Central memory CD8-positive, alpha-beta T cell (primary cell): ENCODE measurements at regions not wholly inside any gene's neighbourhood (a gene's known extent, or its start where the extent isn't known, plus 50 kb on each side); places are given as distances from the start of the nearest gene placed in this dataset.

ENCODE experiments used
- ATAC-seq: fragments of 150-1000 bp; cut with Tn5 transposase; replicated peaks from 2 replicates; pipeline ENCODE4 v1.10.0; 2022; ENCODE audit warnings: mild to moderate bottlenecking, moderate FRiP score, moderate number of reproducible peaks; ENCODE audit not compliant: poor library complexity, severe bottlenecking; ENCODE audit errors: extremely low read depth
- DNase-seq, 2 donors: peaks; one replicate each; pipeline ENCODE4 v3.0.0; 2021; ENCODE audit warnings: low spot score in 2 of 2
- H3K27ac Mint-ChIP-seq: one replicate; pipeline ENCODE4 v1.8.0; 2022; ENCODE audit warnings: low read depth, mild to moderate bottlenecking, moderate library complexity, mixed read lengths
- H3K27me3 Mint-ChIP-seq: one replicate; pipeline ENCODE4 v1.8.0; 2022; ENCODE audit warnings: mixed read lengths
- H3K36me3 Mint-ChIP-seq: one replicate; pipeline ENCODE4 v1.8.0; 2022; ENCODE audit warnings: mild to moderate bottlenecking, moderate library complexity, mixed read lengths; ENCODE audit not compliant: insufficient read depth
- H3K4me1 Mint-ChIP-seq: one replicate; pipeline ENCODE4 v1.8.0; 2022; ENCODE audit warnings: mixed read lengths
- H3K4me3 Mint-ChIP-seq: one replicate; pipeline ENCODE4 v1.8.0; 2022; ENCODE audit warnings: mild to moderate bottlenecking, moderate library complexity, mixed read lengths
- H3K9me3 Mint-ChIP-seq: one replicate; pipeline ENCODE4 v1.8.0; 2022; ENCODE audit warnings: mixed read lengths

DNA sequence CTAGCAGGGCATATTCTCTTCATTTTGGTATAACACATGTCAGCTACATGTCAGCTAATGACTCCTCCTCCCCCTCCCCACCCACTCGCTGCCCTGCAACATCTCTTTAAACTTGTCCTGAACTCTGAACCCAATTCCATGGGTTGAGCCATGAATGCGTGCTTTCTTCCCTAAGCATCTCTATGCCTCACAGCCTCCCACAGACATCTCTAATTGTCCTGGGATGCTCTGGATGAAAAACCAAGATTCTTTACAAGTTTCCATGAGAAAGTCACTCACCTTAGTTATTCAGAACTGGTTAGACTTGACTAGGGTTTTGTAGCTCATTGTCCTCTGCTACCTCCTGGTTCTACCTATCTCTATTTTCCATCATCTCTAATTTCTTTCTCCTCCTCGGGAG is 629.1 kb downstream of the TBL1XR1 start:
- no peaks in the 10 kb centered on the region for H3K27me3 Mint-ChIP-seq
- peaks cover 5% of the 10 kb centered on the region for H3K9me3 Mint-ChIP-seq
- no peak overlapping the region for H3K4me3 Mint-ChIP-seq
- H3K36me3 Mint-ChIP-seq = no peaks in the 10 kb centered on the region
- no peak overlapping the region for H3K27ac Mint-ChIP-seq
- no peaks in the 10 kb centered on the region for H3K4me1 Mint-ChIP-seq
- ATAC-seq (no peak), DNase-seq (no peak)

DNA sequence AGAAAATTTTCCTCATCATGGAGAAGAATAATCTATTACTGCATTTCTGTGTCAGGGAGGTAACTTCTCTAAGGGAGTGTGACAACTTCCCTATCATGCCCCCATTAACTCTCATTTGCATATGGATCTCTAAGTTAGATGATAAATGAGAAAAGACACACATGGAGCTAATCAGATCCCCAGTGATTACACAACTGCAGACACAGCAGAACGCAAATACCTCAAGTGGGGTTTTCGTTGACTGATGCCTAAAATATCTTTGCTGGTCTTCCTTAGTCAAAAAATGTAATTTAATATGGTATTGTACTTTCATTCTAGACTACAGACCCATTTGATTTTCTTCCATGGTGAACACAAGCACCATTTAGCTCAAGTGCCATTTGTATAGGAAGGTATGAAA is 630.5 kb downstream of the TBL1XR1 start:
- no peaks in the 10 kb centered on the region for H3K4me1 Mint-ChIP-seq
- no peak overlapping the region for H3K27ac Mint-ChIP-seq
- H3K36me3 Mint-ChIP-seq = no peaks in the 10 kb centered on the region
- no peaks in the 10 kb centered on the region for H3K27me3 Mint-ChIP-seq
- no peak overlapping the region for H3K4me3 Mint-ChIP-seq
- no peak for ATAC-seq
- H3K9me3 Mint-ChIP-seq = peaks cover 5% of the 10 kb centered on the region
- no peak for DNase-seq

DNA sequence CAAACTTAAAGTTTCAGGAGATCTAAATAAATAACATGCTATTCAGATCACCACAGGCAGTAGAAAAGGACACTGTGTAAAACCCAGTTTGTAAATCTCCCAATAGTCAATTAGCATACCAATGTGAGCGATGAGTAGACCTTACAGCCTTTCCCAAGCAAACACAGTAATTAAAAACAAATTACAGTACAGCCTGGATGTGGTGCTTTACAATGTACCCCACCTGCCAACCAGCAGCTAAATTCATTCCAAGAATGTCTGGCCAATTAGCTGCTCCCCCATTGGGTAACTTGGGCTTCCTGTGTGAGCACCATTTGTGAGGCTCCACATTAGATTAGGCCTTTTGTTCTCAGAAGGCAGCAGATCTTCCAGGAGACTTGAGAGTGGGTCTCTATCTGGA is 635.0 kb downstream of the TBL1XR1 start:
- Mint-ChIP-seq H3K4me3 (no peak overlapping the region), H3K27me3 (no peaks in the 10 kb centered on the region), H3K27ac (no peak overlapping the region), H3K36me3 (no peaks in the 10 kb centered on the region), H3K4me1 (no peaks in the 10 kb centered on the region), H3K9me3 (peaks cover 4% of the 10 kb centered on the region)
- no peak for DNase-seq
- ATAC-seq = no peak

DNA sequence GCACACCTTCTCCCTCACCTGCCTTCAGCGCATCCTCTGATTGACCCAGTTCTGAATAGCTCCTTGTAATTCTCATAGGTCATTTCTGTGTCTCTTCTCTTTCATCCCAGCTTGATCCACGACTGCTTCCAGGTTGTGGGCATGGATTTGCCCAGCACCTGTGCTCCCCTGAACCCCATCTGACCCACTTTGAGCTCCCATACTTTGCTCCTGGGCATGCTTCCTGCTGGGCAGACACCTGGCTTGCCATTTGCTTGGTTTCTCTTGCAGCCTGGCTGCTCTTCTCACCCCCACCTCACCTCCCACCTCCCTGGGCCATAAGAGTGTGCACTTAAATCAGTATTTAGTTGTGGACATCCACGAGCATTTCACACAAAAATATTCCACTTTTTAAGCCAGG is 635.5 kb downstream of the TBL1XR1 start:
- Mint-ChIP-seq H3K27me3 (no peaks in the 10 kb centered on the region), H3K4me1 (no peaks in the 10 kb centered on the region), H3K36me3 (no peaks in the 10 kb centered on the region), H3K27ac (no peak overlapping the region), H3K9me3 (peaks cover 4% of the 10 kb centered on the region), H3K4me3 (no peak overlapping the region)
- ATAC-seq (no peak), DNase-seq (no peak)

DNA sequence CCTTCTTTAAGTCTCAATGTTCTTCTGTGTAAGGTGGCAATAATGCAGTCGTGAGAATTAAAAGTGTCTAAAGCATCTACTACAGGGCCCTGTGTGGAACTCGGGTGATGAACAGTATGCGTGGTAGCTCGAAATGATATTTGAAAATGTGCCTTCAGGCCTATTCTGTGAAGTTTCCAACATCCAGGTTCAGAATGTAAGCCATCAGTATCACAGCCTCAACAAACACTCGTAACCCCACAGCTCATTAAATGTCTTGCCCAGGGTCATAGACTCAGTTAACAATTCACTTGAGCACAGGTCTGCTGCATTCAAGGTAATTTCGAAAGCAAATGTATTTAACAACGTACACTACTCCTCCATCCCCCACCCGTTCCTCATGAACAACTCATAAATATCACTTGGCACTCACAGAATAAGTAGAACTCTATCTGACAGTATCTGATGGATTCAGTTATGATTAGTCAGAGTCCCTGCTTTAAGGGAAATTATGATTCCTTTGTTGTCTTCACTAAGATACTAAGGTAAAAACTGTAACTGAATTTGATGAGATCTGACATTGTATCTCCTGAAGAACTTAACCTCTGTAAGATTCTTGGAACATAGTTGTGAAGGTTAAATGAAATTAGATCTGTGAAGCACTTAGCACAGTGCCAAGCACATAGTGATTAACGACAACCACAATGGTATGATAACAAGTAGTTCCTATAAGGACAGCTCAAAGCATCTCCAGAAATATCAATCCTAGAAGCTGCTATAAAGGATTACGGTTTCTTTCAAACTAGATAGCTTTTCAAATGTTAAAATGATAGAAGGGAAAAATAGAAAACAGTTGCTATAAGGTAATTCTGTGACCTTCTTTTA is 642.3 kb downstream of the TBL1XR1 start:
- Mint-ChIP-seq H3K4me3 (no peak overlapping the region), H3K4me1 (no peaks in the 10 kb centered on the region), H3K27ac (no peak overlapping the region), H3K9me3 (no peaks in the 10 kb centered on the region), H3K27me3 (no peaks in the 10 kb centered on the region), H3K36me3 (no peaks in the 10 kb centered on the region)
- ATAC-seq = no peak
- DNase-seq = no peak

DNA sequence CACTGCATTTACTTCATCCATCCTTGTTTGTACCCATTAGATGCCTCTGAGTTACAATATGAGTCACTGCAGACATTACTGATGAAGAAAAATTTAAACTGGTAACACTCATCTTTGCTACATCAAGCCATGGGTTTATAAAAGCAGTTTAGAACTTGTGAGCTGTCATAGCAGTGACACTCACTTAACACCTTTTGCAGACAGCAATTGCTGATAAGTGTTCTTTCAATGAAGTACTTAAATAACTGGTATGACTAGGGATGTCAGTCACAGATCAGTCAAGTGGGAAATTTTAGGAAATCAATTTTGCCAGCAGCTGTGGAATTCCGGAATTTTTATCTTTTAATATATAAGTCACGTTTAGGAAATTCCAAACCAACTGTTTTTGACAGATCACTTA is 643.0 kb downstream of the TBL1XR1 start:
- no peak for ATAC-seq
- H3K27me3 Mint-ChIP-seq = no peaks in the 10 kb centered on the region

DNA sequence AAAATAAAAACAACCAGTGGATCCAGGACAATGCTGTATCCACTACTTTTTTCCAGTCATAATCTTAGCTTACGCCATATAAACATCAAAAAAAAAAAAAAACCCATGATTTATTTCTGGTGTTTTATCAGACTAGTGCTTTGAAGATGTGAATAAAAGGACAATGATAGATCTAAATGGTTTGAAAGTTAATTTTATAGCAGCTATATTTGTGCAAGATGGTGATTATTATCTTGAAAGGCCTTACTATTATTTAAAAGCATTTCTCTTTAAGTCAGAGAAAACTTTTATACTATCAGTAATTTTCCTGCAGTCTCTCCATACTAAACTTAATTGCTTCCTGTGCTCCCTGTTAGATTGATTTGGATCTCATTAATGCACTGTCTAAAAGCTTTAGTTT is 670.3 kb downstream of the TBL1XR1 start:
- ATAC-seq = no peak
- H3K9me3 Mint-ChIP-seq = peaks cover 18% of the 10 kb centered on the region
- no peak overlapping the region for H3K27ac Mint-ChIP-seq
- DNase-seq = no peak
- no peak overlapping the region for H3K4me3 Mint-ChIP-seq
- no peaks in the 10 kb centered on the region for H3K27me3 Mint-ChIP-seq
- H3K36me3 Mint-ChIP-seq = no peaks in the 10 kb centered on the region
- H3K4me1 Mint-ChIP-seq = no peaks in the 10 kb centered on the region

More for the DNA sequence above, 643.0 kb downstream of the TBL1XR1 start:
- DNase-seq = no peak
- H3K36me3 Mint-ChIP-seq = no peaks in the 10 kb centered on the region
- no peaks in the 10 kb centered on the region for H3K4me1 Mint-ChIP-seq
- H3K9me3 Mint-ChIP-seq = no peaks in the 10 kb centered on the region
- H3K27ac Mint-ChIP-seq = no peak overlapping the region
- no peak overlapping the region for H3K4me3 Mint-ChIP-seq

DNA sequence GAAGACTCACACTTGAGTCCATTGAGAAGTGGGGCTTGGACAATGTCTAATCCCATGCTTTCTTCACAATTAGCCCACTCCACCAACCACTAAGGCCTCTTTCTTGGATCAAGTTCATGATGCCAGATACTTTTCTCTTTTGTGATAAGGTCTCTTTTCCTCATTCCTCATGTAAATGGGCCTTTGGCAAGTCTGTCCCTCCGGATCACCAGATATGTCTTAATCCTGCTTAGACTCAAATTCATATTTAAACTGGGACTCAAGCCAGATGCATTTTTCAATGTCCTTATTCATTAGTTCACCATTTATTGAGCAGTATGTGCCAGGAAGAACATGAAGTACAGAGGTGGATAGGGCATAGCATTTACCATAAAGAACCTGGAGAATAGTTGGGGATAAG is 671.1 kb downstream of the TBL1XR1 start:
- ATAC-seq (no peak), DNase-seq (no peak)
- Mint-ChIP-seq H3K27ac (no peak overlapping the region), H3K36me3 (no peaks in the 10 kb centered on the region), H3K27me3 (no peaks in the 10 kb centered on the region), H3K4me3 (no peak overlapping the region), H3K4me1 (no peaks in the 10 kb centered on the region), H3K9me3 (peaks cover 18% of the 10 kb centered on the region)

DNA sequence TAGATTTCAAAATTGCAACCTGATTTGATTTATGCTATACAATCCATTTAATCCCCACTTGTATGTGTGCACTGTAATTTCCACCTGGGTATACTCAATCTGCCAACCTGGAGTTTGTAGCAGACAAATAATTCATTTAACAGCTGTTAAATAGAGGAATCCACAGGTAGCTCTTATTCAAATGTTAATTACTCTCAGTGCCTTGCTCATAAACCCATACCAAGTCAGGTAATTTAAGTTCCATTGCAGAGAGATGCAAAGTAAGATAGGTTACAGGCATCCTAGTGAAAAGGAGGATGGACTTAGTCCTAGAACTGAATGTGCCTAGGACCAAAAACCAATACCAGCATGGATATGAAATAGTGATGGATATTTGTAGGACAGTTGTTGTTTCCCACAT is 674.2 kb downstream of the TBL1XR1 start:
- no peaks in the 10 kb centered on the region for H3K27me3 Mint-ChIP-seq
- H3K36me3 Mint-ChIP-seq = no peaks in the 10 kb centered on the region
- no peak for ATAC-seq
- no peak for DNase-seq
- peaks cover 12% of the 10 kb centered on the region for H3K9me3 Mint-ChIP-seq
- H3K4me3 Mint-ChIP-seq = no peak overlapping the region
- no peaks in the 10 kb centered on the region for H3K4me1 Mint-ChIP-seq
- H3K27ac Mint-ChIP-seq = no peak overlapping the region

DNA sequence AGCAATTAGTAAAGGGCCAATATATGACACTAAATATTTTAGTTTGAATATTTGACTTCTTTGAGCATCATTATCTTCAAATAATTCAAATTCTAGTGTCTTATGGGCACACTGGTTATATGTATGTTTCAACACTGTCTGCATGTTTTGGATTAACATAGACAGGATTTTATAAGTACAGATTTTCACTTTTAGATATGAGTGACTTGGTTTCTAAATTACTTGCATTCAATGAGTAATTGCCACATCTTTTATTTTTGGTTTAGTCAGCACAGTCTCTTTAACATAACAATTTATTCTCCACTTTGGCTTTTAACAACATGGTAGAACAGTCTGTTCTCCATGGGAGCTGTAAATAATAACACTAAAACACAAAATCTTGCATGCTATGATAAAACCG is 674.8 kb downstream of the TBL1XR1 start:
- no peaks in the 10 kb centered on the region for H3K27me3 Mint-ChIP-seq
- H3K4me3 Mint-ChIP-seq = no peak overlapping the region

DNA sequence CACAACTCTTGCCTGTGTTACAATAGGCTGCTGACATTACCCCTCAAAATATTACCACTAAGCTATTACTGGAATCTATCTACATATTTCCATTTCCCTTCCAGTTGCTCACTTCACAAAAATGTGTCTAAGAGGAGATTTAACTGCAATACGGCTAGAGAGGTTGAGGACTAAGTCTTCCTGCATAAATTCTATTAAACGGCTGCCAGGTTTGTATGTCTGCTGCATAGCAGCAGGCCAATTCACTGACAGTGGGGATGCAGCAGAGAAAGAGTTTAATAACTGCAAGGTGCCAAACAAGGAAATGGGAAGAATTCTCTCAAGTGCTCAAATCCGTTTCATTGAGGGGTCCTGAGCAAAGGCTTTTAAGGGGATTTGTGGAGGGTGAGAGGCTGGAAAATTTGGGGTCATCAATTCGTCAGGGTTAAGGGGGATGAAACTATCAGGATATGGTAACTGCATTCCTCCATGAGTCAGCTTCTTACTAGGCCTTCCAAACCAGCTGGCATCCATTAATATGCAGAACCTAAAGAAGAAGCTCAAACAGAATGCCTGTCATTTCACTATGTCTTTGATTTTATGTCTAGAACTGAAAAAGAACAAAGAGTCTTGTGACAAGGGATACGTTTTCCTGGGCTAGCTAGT is 675.6 kb downstream of the TBL1XR1 start:
- no peak for DNase-seq
- Mint-ChIP-seq H3K4me3 (no peak overlapping the region), H3K9me3 (peaks cover 12% of the 10 kb centered on the region), H3K27me3 (no peaks in the 10 kb centered on the region), H3K36me3 (no peaks in the 10 kb centered on the region), H3K27ac (no peak overlapping the region), H3K4me1 (no peaks in the 10 kb centered on the region)
- no peak for ATAC-seq

More for the DNA sequence above, 674.8 kb downstream of the TBL1XR1 start:
- no peak overlapping the region for H3K27ac Mint-ChIP-seq
- H3K4me1 Mint-ChIP-seq = no peaks in the 10 kb centered on the region
- no peak for ATAC-seq
- peaks cover 12% of the 10 kb centered on the region for H3K9me3 Mint-ChIP-seq
- DNase-seq = no peak
- no peaks in the 10 kb centered on the region for H3K36me3 Mint-ChIP-seq

DNA sequence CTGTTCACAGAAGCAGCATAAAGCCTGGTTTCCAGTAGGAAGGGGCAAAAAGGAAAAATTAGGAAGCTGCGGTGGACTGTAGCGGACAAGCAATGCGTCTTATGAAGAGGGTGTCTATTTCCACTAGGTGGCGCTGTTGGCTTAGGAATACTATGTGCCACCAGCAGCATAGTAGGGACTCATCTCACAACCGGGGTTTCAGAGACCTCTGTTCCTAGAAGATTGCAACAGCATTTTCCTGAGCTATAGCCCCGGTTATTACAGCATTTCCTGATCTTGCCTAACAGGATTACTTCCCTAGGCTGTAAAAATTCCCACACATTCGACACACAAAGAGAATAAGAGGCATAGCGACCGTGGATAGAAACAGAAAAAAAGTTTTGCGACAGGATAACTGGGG is 683.0 kb downstream of the TBL1XR1 start:
- no peaks in the 10 kb centered on the region for H3K27me3 Mint-ChIP-seq
- no peak overlapping the region for H3K27ac Mint-ChIP-seq
- H3K4me3 Mint-ChIP-seq = no peak overlapping the region
- DNase-seq (no peak), ATAC-seq (no peak)
- H3K9me3 Mint-ChIP-seq = peaks cover 20% of the 10 kb centered on the region
- H3K36me3 Mint-ChIP-seq = peaks cover 2% of the 10 kb centered on the region
- no peaks in the 10 kb centered on the region for H3K4me1 Mint-ChIP-seq

DNA sequence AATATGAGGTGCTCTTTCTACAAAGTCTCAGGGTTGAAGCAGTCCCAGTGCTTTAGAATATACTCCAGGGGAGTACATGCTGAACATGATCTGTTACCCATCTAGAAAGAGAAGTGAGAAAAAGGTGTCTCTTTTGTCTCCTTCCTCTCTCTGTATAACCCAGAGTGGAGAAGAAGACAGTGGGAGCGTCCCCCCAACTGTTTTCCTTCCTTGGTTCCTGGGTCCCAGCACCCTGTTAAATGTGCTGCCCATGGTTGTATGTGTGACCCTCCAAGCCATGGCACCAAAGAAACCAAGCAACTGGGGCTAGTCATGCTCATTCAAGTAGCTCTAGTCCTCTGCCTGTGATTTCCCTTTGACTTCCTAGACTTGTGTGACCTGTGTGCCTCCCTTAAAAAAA is 683.7 kb downstream of the TBL1XR1 start:
- Mint-ChIP-seq H3K36me3 (peaks cover 2% of the 10 kb centered on the region), H3K4me3 (no peak overlapping the region), H3K9me3 (peaks cover 20% of the 10 kb centered on the region), H3K27ac (no peak overlapping the region), H3K4me1 (no peaks in the 10 kb centered on the region), H3K27me3 (no peaks in the 10 kb centered on the region)
- no peak for DNase-seq
- no peak for ATAC-seq
